GM21390 (cell line): ENCODE measurements at regions not wholly inside any gene's neighbourhood (a gene's known extent, or its start where the extent isn't known, plus 50 kb on each side); places are given as distances from the start of the nearest gene placed in this dataset.
"Not testable (repeated sequence)": the region's sequence is repeated elsewhere in the genome, so short reads cannot be mapped to it uniquely, and the experiment has no call there.

Source experiments
- ATAC-seq: cut with Tn5 transposase; IDR thresholded peaks from one replicate; pipeline ENCODE4 v1.9.1; 2021; ENCODE audit not compliant: unreplicated experiment

DNA sequence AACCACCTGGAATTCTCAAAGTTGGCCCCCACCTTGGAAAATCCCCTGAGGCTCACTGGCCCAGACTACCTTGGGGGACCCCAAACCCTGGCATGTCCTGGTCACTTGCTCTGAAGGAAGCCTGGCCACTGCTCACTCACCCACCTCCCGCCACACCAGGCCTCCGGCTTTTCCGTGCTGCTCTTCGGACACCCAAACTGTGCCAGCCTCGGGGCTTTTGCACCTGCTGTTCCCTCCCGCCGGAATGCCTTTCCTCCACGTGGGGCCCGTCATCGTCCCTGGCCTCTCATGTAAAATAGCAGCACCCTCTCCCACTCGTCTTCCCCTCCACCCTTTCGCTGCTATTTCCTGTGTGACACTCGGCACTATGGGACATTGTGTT is 87.2 kb upstream of the NCOR2 start:
- no peak for ATAC-seq

DNA sequence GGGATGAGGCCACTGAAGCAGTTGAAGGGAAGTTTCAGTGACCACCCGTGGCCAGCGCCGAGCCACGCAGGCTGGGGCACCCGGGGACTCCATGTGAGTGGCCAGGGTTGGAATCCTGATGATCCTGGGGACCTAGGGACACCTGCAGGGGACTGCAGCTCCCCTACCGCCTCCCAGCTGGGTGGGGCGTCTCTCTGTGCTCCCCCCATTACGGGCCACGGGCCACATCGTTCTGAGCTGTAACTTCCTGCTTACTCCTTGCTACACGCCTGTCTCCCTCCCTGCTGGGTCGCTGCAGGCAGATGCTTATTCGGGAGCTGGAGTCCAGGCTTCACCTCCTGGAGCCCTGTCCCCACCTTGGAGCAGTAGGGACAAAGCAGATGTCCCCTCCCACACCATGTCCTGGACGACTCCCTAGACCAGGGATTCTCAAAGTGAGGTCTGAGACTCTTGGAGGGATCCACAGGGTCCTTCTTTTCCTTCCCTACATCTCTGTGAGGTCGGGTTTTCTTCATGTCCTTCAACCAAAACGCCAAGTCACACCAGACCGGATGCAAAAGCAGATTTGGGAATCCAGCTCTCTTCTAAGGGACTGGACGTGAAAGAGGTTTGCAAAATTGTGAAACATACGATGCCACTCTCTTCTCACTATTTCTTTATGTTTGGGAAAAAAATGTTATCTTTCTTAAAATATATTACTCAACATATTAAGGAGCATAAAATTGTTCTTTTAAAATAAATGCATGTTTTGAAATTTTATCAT is 85.9 kb upstream of the NCOR2 start:
- no peak for ATAC-seq

DNA sequence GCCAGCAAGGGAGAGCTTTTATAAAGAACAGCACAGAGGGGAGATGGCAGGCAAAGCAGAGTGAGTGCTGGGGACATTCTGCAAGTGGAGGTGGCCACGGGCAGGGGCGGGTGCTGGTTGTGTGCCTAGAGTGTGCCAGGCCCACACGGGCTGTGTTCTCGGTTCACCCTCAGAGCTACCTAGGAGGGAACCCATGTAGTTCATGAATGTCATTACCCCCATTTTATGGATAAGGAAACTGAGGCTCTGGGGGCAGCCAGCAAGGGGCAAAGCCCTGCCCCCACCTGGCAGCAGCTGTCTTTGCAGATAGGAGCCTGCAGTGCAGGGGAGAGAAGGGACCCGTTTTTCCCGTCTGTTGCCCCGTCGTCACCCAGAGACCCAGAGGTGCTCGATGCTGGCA is 85.2 kb upstream of the NCOR2 start:
- no peak for ATAC-seq

DNA sequence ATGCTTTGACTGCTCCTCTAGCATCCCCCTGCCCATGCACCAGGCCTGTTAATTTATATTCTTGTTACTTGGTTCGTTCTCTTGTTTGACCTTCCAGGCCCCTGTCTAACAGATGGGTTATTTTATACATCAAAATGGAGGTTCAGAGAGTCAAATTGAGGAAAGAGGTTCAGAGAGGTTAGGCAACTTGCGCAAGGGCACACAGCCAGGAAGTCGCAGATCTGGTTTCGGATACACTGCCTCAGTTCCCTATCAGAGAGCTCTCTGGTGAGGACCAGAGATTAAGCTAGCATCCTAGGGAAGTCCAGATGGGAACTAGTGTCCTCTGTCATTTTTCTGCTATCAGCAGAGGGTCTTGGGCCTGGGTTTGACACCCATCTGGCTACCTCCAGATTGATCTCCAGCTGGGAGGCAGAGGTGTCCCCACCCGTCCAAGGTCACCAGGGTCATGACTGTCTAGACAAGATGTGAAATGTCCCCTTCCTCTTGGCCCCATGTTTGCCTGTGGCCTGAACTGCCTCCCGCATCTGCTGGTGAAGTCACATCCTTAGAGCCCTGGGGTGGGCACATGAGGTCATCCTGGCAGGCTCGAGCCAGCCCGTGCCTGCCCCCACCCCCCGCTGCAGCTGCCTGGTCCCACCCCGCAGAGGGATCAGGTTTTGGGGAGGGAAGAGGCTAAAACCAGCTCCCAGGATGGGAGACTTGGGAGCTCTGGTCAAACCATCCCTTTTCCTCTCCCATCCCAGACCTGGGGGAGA is 84.3 kb upstream of the NCOR2 start:
- ATAC-seq: no peak

DNA sequence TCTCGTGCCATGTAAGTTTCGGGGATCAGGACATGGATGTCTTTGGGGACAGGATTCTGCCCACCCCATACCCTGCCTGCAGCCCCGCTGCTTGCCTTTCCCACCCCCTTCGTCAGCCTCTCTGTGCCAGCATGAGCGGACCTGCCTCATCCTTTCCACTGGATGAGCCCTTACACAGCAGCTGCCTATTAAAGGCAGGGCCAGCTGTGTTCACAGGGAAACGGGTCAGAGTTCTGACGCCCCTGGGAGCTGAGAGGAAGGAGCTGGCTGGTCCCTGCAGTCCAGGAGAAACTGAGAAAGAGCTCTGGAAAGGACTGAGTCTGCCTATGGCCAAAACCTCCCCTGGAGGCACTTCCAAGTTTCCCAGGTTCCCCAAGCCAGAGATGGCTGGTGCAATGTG is 83.5 kb upstream of the NCOR2 start:
- ATAC-seq: no peak

DNA sequence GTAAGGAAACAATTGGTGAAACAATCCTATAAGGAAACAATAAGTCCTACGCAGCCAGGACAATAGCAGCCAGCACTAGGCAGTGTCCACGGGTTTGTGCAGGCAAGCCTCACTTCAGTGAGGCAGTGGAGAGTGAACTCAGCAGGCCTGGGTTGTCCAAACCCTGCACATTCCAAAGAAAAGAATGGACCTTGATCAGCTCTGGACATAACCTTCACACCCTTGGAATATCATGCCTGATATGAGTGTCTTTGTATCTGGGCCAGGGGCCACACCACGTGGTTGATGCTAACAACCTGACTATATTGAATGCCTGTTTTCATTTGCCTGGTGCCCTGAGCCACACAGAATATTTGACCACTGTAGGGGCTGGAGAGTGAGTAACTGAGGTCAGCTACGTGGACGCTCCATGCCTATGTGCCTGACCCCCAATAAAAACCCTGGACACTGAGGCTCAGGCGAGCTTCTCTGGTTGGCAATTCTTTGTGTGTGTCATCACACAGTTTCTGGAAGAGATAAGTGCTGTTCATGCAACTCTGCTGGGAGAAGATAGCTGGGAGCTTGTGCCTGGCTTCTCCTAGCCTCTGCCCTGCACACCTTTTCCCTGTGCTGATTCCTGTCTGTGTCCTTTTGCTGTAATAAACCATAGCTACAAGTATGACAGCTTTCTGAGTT is 81.4 kb upstream of the NCOR2 start:
- no peak for ATAC-seq

DNA sequence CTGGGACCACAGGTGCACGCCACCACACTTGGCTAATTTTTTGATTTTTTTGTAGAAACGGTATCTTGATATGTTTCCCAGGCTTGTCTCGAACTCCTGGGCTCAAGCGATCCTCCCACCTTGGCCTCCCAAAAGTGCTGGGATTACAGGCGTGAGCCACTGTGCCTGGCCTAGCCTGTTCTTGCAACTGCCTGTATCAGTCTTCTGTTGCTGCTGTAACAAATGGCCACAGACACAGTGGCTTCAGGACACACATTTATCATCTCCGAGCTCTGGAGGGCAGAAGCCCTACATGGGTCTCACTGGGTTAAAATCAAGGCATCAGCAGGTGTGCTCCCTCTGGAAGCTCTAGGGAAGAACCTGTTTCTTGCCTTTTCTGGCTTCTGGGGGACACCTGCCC is 79.9 kb upstream of the NCOR2 start:
- ATAC-seq: no peak

DNA sequence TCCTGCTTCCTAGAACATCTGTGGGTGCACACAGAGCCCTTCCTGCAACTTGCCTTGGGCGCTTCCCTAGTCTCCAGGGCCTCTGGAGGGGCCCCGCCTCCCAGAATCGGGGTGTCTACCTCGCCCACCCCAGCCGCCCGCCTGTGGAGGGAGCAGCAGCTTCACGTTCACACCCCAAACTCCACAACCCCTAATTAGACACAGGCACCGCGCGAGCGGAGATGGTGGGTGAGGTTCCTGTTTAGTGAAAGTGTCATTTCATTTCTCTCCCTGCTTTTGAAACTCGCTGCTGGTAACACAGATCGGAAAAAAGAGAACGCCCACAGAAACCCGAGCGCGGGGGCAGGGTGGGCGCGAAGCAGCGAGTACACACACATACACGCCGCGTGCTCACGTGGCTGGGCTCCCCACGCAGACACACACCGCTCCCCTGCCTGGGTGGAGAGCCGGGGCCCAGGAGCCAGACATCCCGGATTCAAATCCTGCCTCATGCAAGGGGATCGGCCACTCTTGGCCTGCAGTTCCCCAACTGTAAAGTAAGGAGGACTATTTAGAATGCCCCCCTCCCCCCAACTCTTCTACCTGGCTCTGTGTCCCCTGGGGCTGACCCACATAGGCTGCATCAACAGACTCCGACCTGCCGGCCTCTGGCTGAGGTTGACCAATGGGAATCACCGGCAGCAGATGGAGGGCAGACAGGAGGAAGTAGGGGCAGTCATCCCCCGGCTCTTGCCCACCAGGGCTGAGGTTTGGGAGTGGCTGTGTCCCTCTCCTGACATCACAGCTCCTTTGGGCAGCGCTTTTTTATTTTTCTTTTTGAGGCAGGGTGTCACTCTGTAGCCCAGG is 79.2 kb upstream of the NCOR2 start:
- ATAC-seq: no peak

DNA sequence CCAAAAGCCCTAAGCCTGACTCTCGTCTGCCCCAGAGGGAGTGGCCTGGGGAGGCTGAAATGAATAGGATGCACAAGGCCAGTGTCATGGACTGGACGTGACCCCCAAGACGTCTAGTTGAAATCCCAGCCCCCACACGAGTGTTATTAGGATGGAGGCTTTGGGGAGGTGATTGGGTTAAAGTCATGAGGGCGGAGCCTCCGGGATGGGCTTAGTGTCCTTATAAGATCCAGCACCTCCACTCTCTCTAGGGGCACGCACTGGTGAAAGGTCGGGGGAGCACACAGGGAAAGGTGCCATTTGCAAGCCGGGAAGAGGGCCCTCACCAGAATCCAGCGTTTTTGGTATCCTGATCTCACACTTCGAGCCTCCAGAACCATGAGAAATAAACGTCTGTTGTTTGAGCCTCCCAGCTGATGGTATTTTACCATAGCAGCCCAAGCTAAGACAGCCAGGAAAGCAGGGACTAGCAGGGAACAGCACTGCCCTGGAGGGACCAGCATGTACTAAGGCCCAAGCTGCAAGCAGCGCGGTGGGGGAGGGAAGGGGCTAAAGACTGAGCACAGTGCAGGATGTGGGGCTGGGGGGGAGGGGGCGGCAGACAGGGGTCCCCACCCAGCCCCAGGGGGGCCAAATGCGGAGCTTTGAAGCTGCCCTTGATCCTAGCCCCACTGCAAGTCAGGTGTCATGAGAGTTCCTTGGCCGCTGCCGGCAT is 78.3 kb upstream of the NCOR2 start:
- no peak for ATAC-seq

DNA sequence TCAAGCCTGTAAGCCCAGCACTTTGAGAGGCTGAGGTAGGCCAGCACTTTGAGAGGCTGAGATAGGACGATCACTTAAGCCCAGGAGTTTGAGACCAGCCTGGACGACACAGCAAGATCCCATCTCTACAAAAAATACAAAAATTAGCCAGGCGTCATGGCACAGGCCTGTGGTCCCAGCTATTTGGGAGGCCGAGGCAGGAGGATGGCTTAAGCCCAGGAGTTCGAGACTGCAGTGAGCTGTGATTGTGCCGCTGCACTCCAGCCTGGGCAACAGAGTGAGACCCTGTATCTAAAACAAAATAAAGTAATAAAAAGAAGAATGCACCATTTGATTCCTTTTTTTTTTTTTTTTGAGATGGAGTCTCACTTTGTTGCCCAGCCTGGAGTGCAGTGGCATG is 76.4 kb upstream of the NCOR2 start:
- ATAC-seq: not testable (repeated sequence)

DNA sequence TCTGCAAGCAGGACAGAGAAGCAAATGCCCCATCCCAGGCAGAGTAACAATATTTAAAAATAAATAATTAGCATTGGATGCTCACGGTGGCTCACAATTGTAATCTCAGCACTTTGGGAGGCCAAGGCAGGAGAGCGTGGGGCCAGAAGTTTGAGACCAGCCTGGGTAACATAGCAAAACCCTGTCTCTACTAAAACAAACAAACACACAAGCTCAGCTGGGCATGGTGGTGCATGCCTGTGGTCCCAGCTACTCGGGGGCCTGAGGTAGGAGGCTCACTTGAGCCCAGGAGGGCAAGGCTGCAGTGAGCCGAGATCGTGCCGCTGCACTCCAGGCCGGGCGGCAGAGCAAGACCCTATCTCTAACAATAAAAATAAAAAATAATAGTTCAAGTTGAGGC is 74.7 kb upstream of the NCOR2 start:
- no peak for ATAC-seq

DNA sequence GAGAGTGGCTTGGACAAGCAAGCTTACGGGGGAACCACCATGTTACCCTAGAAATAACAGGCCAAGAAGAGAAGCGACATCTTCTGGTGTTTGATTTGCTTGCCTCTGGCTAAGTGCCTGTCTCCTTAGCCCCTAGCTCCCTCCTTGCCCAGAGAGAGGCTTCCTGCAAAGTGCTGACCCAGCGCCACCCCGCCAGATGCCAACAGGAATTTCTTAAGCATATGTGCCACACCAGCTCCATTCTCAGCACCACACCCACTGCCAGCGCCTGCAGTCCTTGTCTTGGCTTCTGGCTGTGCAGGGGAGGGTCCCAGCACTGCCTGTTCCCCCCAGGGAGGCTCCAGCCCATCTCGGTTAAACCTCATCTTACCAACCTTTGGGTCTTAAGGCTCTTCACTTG is 74.2 kb upstream of the NCOR2 start:
- ATAC-seq: no peak

DNA sequence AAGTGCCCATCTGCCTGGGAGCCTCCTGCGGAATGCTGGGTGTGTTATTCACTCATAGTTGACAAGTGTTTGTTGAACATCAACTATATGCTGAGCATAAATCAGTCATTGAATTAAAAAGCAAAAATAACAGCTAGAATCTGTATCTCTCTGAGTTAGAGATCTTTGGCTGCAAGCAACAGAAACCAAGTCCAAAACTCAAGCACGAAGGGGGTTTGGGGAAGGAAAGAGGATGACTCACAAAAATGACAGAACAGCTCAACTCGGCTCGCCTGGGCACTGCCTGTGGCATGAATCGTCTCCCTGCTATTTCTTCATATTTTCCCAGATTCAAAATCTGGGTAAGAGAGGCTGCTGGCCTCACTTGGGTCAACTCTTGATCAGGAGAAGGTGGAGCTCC is 72.6 kb upstream of the NCOR2 start:
- no peak for ATAC-seq

DNA sequence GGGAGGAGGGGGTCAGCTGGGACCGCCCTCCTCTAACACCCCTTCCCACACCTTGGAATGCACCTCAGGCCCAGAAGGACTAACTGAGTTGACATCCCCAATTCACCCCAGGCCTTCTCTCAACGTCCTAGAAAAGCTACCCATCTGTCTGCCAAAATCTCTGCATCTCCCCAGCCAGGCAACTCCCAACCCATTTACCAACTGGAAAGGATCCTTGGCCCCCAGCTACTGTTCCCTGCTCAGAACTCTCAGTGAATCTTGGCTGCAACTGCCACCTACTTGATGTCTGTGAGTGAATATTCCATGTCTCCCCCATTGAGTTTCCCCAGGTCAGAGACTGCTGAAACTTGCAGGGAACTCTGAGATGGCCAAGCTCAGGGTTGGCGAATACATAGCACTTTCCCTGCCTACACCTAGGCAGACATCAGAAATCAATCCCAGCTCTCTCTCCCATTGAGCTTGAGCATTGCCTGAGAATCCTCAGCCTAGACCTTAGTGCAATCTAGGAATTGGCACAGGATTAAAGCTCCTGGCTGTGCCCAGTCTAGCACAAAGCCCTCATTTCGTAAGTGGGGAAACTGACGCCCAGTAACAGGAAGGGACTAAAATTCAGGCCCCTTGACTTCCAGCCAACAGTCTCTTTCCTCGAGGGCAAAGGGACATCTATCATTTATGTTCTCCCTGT is 71.9 kb upstream of the NCOR2 start:
- ATAC-seq: no peak

DNA sequence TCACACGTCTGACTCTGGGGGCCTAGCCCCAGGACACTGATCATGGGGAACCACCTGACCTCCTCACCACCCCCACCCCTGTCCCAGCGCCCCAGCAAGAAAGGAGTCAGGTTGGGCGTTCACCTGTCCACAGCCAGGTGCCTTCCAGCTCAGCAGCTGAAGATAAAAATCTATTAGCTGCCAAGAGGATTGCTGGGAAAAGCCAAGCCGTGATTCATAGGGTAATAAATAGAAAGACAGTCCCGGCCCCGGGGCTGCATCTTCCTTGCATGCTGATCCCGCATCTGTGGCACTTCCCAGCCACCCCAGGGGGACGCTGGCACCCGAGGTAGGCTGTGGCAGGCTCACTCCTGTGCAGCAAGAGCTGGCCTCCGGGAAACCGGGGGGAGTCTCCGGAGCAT is 70.2 kb upstream of the NCOR2 start:
- no peak for ATAC-seq

DNA sequence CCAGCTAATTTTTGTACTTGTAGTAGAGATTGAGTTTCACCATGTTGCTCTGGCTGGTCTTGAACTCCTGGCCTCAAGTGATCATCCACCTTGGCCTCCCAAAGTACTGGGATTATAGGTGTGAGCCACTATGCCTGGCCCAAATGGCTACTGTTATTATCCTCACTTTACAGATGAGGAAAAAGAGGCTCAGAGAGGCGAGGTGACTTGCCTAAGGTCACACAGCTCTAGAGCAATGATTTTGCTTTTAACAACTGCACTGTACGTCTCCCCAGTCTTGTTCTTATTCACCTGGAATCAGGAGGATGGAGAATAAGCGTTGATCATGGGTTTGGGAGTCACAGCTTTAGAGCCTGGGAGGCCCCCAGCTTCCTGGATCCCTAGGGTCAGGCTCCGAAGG is 69.8 kb upstream of the NCOR2 start:
- no peak for ATAC-seq

DNA sequence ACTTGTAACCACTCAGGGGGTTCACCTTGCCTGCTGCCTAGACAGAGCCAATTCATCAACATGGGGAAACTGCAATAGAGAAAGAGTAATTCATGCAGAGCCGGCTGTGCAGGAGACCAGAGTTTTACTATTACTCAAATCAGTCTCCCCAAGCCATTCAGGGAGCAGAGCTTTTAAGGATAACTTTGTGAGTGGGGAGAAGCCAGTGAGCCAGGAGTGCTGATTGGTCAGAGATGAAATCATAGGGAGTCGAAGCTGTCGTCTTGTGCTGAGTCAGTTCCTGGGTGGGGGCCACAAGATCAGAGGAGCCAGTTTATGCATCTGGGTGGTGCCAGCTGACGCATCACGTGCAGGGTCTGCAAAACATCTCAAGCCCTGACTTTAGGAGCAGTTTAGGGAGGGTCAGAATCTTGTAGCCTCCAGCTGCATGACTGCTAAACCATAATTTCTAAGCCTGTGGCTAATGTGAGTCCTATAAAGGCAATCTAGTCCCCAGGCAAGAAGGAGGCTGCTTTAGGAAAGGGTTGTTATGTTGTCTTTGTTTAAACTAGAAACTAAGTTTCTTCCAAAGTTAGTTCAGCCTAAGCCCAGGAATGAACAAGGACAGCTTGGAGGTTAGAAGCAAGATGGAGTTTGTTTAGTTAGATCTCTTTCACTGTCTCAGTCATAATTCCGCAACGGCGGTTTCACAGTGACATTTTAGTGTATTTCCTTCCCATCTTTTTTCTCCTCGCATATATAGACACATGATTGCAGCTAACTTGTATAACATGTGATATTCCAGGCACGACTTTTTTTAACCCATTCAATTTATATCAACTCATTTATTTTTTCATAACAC is 68.9 kb upstream of the NCOR2 start:
- no peak for ATAC-seq

DNA sequence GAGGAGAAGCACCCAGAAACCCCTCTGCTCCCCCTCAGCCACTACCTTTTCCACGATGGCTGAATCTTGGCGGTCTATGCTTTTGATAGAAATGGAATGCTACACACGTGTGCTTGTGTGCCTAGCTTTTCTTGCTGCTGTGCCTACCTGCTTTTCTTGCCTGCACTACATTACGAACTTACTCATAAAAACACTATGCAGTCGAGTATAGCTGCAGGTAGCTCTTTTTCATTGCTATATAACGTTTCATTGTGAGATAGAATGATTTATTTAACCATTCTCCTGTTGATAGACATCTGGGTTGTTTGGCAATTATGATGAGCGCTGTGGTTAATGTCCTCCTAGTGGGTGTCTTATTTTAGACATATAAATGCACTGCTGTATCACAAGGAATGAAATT is 67.9 kb upstream of the NCOR2 start:
- ATAC-seq: no peak
